Astrocyte (in vitro differentiated cells and primary cell): ENCODE measurements at regions not wholly inside any gene's neighbourhood (a gene's known extent, or its start where the extent isn't known, plus 50 kb on each side); places are given as distances from the start of the nearest gene placed in this dataset.

Experiments
- DNase-seq: peaks from one replicate; pipeline ENCODE4 v3.0.0-alpha.2; 2010; ENCODE audit warnings: low read depth
- FAIRE-seq: peaks from 2 replicates; lab custom pipeline; 2011; peaks lifted over from hg19 to GRCh38; lab: Jason Lieb, UNC
- H2AFZ ChIP-seq: 2 replicates; pipeline ENCODE4 v1.6.0; 2012; ENCODE audit warnings: low read depth, low read length, inconsistent platforms
- H3K27ac ChIP-seq: 2 replicates; pipeline ENCODE4 v1.5.1; 2011; ENCODE audit warnings: low read depth, low read length, inconsistent platforms
- H3K27me3 ChIP-seq: 2 replicates; pipeline ENCODE4 v1.6.0; 2011; ENCODE audit warnings: low read length, inconsistent platforms; ENCODE audit not compliant: insufficient read depth
- H3K36me3 ChIP-seq: 2 replicates; pipeline ENCODE4 v1.5.1; 2011; ENCODE audit warnings: low read length, inconsistent platforms; ENCODE audit not compliant: insufficient read depth
- H3K4me1 ChIP-seq: 2 replicates; pipeline ENCODE4 v1.5.1; 2011; ENCODE audit warnings: low read length, inconsistent platforms; ENCODE audit not compliant: insufficient read depth
- H3K4me2 ChIP-seq: 2 replicates; pipeline ENCODE4 v1.6.0; 2012; ENCODE audit warnings: low read length, inconsistent platforms
- H3K4me3 ChIP-seq: 2 replicates; pipeline ENCODE4 v1.5.1; 2011; ENCODE audit warnings: low read depth, mild to moderate bottlenecking, low read length, inconsistent platforms; ENCODE audit not compliant: insufficient read depth
- H3K79me2 ChIP-seq: 2 replicates; pipeline ENCODE4 v1.6.0; 2012; ENCODE audit warnings: mild to moderate bottlenecking, low read length, inconsistent platforms; ENCODE audit not compliant: insufficient read depth
- H3K9ac ChIP-seq: 2 replicates; pipeline ENCODE4 v1.6.0; 2012; ENCODE audit warnings: mild to moderate bottlenecking, low read length, inconsistent platforms
- H3K9me3 ChIP-seq: 2 replicates; pipeline ENCODE4 v1.5.1; 2012; ENCODE audit warnings: low read depth, mild to moderate bottlenecking, low read length, inconsistent platforms; ENCODE audit not compliant: insufficient read depth
- H4K20me1 ChIP-seq: 2 replicates; pipeline ENCODE4 v1.6.0; 2012; ENCODE audit warnings: low read length, inconsistent platforms; ENCODE audit not compliant: insufficient read depth
- H3K27ac Mint-ChIP-seq: one replicate; pipeline ENCODE4 v1.8.0; 2021; ENCODE audit warnings: mild to moderate bottlenecking, mixed read lengths; ENCODE audit not compliant: unreplicated experiment
- H3K27me3 Mint-ChIP-seq: one replicate; pipeline ENCODE4 v1.8.0; 2021; ENCODE audit warnings: low read depth, mixed read lengths; ENCODE audit not compliant: unreplicated experiment
- H3K36me3 Mint-ChIP-seq: one replicate; pipeline ENCODE4 v1.8.0; 2021; ENCODE audit warnings: low read depth, mixed read lengths; ENCODE audit not compliant: unreplicated experiment
- H3K4me1 Mint-ChIP-seq: one replicate; pipeline ENCODE4 v1.8.0; 2021; ENCODE audit warnings: low read depth, mixed read lengths; ENCODE audit not compliant: unreplicated experiment
- H3K4me3 Mint-ChIP-seq: one replicate; pipeline ENCODE4 v1.8.0; 2021; ENCODE audit warnings: mild to moderate bottlenecking, moderate library complexity, mixed read lengths; ENCODE audit not compliant: unreplicated experiment
- H3K9me3 Mint-ChIP-seq: one replicate; pipeline ENCODE4 v1.8.0; 2021; ENCODE audit warnings: mild to moderate bottlenecking, mixed read lengths; ENCODE audit not compliant: unreplicated experiment
- EZH2 ChIP-seq: IDR thresholded peaks from 2 replicates; pipeline ENCODE4 v1.6.1; 2012; ENCODE audit warnings: mild to moderate bottlenecking, low read length, inconsistent platforms; ENCODE audit not compliant: insufficient read depth
- TF ChIP-seq, protein P1 (sequence below): IDR thresholded peaks from 2 replicates; pipeline ENCODE4 v1.5.1; 2011; ENCODE audit warnings: low read depth, mild to moderate bottlenecking, inconsistent platforms, low read length, moderate library complexity; ENCODE audit not compliant: insufficient read depth

DNA sequence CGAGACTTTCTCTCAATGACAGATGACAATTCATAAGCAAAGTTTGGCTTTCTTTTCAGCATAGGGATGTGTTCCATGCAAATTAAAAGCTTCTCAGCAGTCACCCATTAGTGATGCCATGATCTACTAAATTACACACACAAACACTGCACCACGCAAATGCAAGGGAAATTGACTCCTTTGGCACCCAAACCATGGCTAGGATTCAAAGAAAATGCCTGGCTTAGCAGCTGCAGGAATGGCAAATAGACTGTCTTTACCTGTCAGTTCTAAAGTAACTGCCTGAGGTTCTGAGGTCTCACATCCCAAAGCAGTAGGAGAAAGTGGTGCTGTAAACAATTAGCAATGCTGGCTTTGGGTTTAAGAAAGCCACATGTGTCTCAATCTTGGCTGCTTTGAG, 108.6 kb upstream of the ATP10B start:
- no peaks in the 10 kb centered on the region for H3K4me1 Mint-ChIP-seq
- Histone ChIP-seq H4K20me1 (no peaks in the 10 kb centered on the region), H3K4me1 (no peaks in the 10 kb centered on the region), H3K36me3 (no peaks in the 10 kb centered on the region), H3K9me3 (no peaks in the 10 kb centered on the region), H3K79me2 (no peaks in the 10 kb centered on the region), H3K4me3 (no peak overlapping the region), H3K9ac (no peak overlapping the region), H3K27me3 (no peaks in the 10 kb centered on the region), H3K4me2 (no peak overlapping the region), H3K27ac (no peak overlapping the region), H2AFZ (no peak overlapping the region)
- peaks cover 2% of the 10 kb centered on the region for H3K27me3 Mint-ChIP-seq
- DNase-seq (no peak), FAIRE-seq (no peak)
- H3K9me3 Mint-ChIP-seq, result no peaks in the 10 kb centered on the region
- H3K27ac Mint-ChIP-seq, result no peak overlapping the region
- TF ChIP-seq, protein P1, sequence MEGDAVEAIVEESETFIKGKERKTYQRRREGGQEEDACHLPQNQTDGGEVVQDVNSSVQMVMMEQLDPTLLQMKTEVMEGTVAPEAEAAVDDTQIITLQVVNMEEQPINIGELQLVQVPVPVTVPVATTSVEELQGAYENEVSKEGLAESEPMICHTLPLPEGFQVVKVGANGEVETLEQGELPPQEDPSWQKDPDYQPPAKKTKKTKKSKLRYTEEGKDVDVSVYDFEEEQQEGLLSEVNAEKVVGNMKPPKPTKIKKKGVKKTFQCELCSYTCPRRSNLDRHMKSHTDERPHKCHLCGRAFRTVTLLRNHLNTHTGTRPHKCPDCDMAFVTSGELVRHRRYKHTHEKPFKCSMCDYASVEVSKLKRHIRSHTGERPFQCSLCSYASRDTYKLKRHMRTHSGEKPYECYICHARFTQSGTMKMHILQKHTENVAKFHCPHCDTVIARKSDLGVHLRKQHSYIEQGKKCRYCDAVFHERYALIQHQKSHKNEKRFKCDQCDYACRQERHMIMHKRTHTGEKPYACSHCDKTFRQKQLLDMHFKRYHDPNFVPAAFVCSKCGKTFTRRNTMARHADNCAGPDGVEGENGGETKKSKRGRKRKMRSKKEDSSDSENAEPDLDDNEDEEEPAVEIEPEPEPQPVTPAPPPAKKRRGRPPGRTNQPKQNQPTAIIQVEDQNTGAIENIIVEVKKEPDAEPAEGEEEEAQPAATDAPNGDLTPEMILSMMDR, result no peak
- TF ChIP-seq EZH2, result no peak
- no peaks in the 10 kb centered on the region for H3K36me3 Mint-ChIP-seq
- H3K4me3 Mint-ChIP-seq, result no peak overlapping the region

GRCh38 chr5:160959804-160960203, 107.8 kb upstream of the ATP10B start:
- H3K27ac Mint-ChIP-seq, result no peak overlapping the region
- Histone ChIP-seq H3K27me3 (no peaks in the 10 kb centered on the region), H3K4me3 (no peak overlapping the region), H3K9ac (no peak overlapping the region), H3K79me2 (no peaks in the 10 kb centered on the region), H3K4me2 (no peak overlapping the region), H2AFZ (no peak overlapping the region), H3K36me3 (no peaks in the 10 kb centered on the region), H3K27ac (no peak overlapping the region), H3K4me1 (no peaks in the 10 kb centered on the region), H3K9me3 (no peaks in the 10 kb centered on the region), H4K20me1 (no peaks in the 10 kb centered on the region)
- FAIRE-seq (no peak), DNase-seq (peak; percentile 10)
- no peaks in the 10 kb centered on the region for H3K9me3 Mint-ChIP-seq
- no peaks in the 10 kb centered on the region for H3K4me1 Mint-ChIP-seq
- no peak overlapping the region for H3K4me3 Mint-ChIP-seq
- no peak for TF ChIP-seq EZH2
- TF ChIP-seq, protein P1, result no peak
- no peaks in the 10 kb centered on the region for H3K36me3 Mint-ChIP-seq
- peaks cover 4% of the 10 kb centered on the region for H3K27me3 Mint-ChIP-seq

DNA sequence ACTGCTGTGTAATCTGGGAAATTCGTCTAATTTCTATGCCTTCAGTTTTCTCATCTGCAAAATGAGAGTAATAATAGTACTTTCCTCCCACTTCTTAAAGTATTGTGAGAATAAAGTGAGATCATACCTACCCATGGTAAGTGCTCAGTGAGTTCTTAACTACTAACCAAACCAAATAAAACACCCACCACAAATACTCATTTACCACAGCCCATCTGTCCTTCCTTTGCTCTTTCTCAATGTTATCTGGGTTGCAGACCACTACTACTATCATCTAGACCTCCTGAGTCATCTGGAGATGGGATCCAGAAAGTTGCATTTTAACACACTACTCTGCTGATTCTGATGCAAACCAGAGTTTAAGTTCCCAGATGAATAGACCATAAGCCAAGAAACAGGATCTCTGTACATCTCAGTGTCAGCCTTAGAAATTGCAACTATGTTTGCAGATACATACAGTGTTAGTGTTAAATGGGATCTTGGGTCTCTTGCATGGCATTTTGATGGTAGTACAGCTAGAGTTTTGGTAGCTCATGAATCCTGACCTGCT, 105.4 kb upstream of the ATP10B start:
- Histone ChIP-seq H2AFZ (no peak overlapping the region), H3K9ac (no peak overlapping the region), H3K27ac (no peak overlapping the region), H4K20me1 (no peaks in the 10 kb centered on the region), H3K27me3 (no peaks in the 10 kb centered on the region), H3K4me2 (no peak overlapping the region), H3K79me2 (no peaks in the 10 kb centered on the region), H3K4me3 (no peak overlapping the region), H3K9me3 (no peaks in the 10 kb centered on the region), H3K4me1 (no peaks in the 10 kb centered on the region), H3K36me3 (no peaks in the 10 kb centered on the region)
- FAIRE-seq, result no peak
- H3K27ac Mint-ChIP-seq, result no peak overlapping the region
- no peak overlapping the region for H3K4me3 Mint-ChIP-seq
- TF ChIP-seq EZH2, result no peak
- TF ChIP-seq, protein P1, result no peak
- no peaks in the 10 kb centered on the region for H3K36me3 Mint-ChIP-seq
- no peaks in the 10 kb centered on the region for H3K9me3 Mint-ChIP-seq
- H3K27me3 Mint-ChIP-seq, result peaks cover 6% of the 10 kb centered on the region
- DNase-seq, result no peak
- H3K4me1 Mint-ChIP-seq, result no peaks in the 10 kb centered on the region
